Epithelial cell of esophagus (primary cell): ENCODE measurements at regions not wholly inside any gene's neighbourhood (a gene's known extent, or its start where the extent isn't known, plus 50 kb on each side); places are given as distances from the start of the nearest gene placed in this dataset.

ENCODE experiments used
- DNase-seq: peaks from one replicate; pipeline ENCODE4 v3.0.0; 2010; ENCODE audit warnings: low read depth
- H3K4me3 ChIP-seq: 2 replicates; pipeline ENCODE4 v1.5.1; 2011; ENCODE audit warnings: mild to moderate bottlenecking, low read length, control low read depth
- CTCF ChIP-seq: IDR thresholded peaks from 2 replicates; pipeline ENCODE4 v1.5.1; 2011; ENCODE audit warnings: low read depth, mild to moderate bottlenecking, low read length, control low read depth, inconsistent platforms; ENCODE audit not compliant: insufficient read depth; ENCODE audit errors: missing control alignments

GRCh38 chr3:36244728-36245127 lies 135.6 kb upstream of the STAC start:
- peak; percentile 42 for DNase-seq
- H3K4me3 ChIP-seq = no peak overlapping the region
- TF ChIP-seq CTCF = no peak

- DNase-seq = no peak
- no peak for TF ChIP-seq CTCF
- no peak overlapping the region for H3K4me3 ChIP-seq
These were observed 131.9 kb upstream of the STAC start for GRCh38 chr3:36248374-36248773.

DNA sequence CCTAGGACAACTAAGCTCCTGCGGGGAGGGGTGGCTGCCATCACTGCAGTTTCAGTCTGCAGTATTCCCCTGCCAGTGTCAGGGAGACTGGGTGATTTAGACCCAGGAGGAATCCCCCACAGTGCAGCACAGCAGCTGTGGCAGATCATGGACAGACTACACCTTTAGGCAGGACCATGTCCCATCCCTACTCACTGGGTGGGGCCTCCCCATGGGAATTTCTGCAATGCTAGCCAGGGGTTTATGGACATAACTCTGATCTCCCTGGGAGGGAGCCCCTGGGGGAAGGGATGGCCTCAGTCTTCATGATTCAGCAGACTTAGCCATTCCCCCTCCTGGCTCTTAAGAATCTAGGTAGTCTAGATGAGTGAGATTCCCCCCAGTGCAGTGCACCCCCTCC lies 130.1 kb upstream of the STAC start:
- H3K4me3 ChIP-seq = no peak overlapping the region
- no peak for TF ChIP-seq CTCF
- DNase-seq = no peak

DNA sequence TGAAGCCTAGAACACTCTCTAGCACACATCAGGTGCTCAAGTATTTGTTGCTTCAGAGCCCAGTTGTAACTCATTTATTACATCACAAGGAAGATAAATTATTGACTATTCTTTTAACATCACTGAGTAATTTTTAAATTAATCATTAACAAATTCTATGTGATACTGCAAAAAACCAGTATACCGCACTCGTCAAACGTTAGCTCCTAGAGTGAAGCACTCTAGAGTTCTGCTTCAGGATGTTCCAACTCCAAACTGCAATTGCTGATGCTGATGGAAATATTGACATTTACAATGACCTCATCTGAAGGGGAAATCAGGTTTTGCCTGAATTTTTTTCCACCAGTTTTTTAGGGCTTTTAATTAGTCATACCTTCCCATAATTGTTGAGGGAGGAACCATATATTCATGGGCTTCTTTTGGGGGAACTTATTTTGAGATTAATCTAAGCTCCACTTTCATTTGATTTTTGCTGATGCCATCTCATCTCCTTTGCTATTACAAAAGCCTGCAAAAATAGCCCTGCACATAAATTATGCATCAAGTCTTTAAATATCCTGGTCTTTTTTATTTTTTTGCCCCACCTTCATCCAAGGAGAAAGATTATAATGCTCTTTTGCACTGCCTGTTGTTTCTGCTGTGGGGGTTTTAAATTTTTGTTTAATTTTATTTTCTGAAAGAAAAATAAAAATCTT lies 123.0 kb upstream of the STAC start:
- H3K4me3 ChIP-seq = no peak overlapping the region
- no peak for DNase-seq
- TF ChIP-seq CTCF = no peak

- no peak for TF ChIP-seq CTCF
- no peak for DNase-seq
- no peak overlapping the region for H3K4me3 ChIP-seq
These were observed 121.9 kb upstream of the STAC start for GRCh38 chr3:36258421-36258820.

GRCh38 chr3:36259580-36259979 lies 120.7 kb upstream of the STAC start:
- no peak for TF ChIP-seq CTCF
- H3K4me3 ChIP-seq = no peak overlapping the region
- DNase-seq = no peak

GRCh38 chr3:36269274-36269673 lies 111.0 kb upstream of the STAC start:
- no peak for DNase-seq
- TF ChIP-seq CTCF = no peak
- H3K4me3 ChIP-seq = no peak overlapping the region
